Lung (tissue), 11 donors: ENCODE measurements at regions not wholly inside any gene's neighbourhood (a gene's known extent, or its start where the extent isn't known, plus 50 kb on each side); places are given as distances from the start of the nearest gene placed in this dataset.

Experiments
- ATAC-seq: fragments of 200-7000 bp; cut with Tn5 transposase; one replicate; pipeline ENCODE4 v1.9.1; 2020; ENCODE audit warnings: moderate number of reproducible peaks; ENCODE audit not compliant: insufficient read depth, low FRiP score
- DNase-seq, 3 donors: peaks; one replicate each; pipeline ENCODE4 v3.0.0-alpha.2; 2013 to 2017
- H3K27ac ChIP-seq, 2 donors: one replicate each; pipeline ENCODE4 v1.5.1; 2013; ENCODE audit warnings: mild to moderate bottlenecking in 2 of 2, moderate library complexity in 2 of 2, control low read depth in 1 of 2, inconsistent platforms in 1 of 2, low read depth in 1 of 2, low read length in 1 of 2
- H3K27me3 ChIP-seq, 3 donors: one replicate each; pipeline ENCODE4 v1.5.1; 2013; ENCODE audit warnings: low read length in 2 of 3; ENCODE audit not compliant: control insufficient read depth in 3 of 3, insufficient read depth in 3 of 3
- H3K36me3 ChIP-seq, 4 donors: one replicate each; pipeline ENCODE4 v1.5.1; 2013; ENCODE audit warnings: low read length in 4 of 4, mild to moderate bottlenecking in 1 of 4, moderate library complexity in 1 of 4; ENCODE audit not compliant: control insufficient read depth in 4 of 4, insufficient read depth in 4 of 4
- H3K4me1 ChIP-seq, 5 donors: one replicate each; pipeline ENCODE4 v1.5.1; 2013; ENCODE audit warnings: low read length in 5 of 5, mild to moderate bottlenecking in 2 of 5, moderate library complexity in 1 of 5; ENCODE audit not compliant: control insufficient read depth in 5 of 5, insufficient read depth in 5 of 5
- H3K4me3 ChIP-seq: one replicate; pipeline ENCODE4 v1.5.1; 2013; ENCODE audit warnings: mild to moderate bottlenecking, control low read depth, moderate library complexity
- H3K9ac ChIP-seq, 2 donors: one replicate each; pipeline ENCODE4 v1.5.1; 2013; ENCODE audit warnings: low read length in 2 of 2, control low read depth in 1 of 2; ENCODE audit not compliant: insufficient read depth in 1 of 2
- H3K9me3 ChIP-seq, 4 donors: one replicate each; pipeline ENCODE4 v1.5.1; 2013; ENCODE audit warnings: low read length in 3 of 4, mild to moderate bottlenecking in 1 of 4, moderate library complexity in 1 of 4; ENCODE audit not compliant: control insufficient read depth in 4 of 4, insufficient read depth in 3 of 4
- WGBS, 2 donors: extraction: QIAGEN DNeasy Blood & Tissue Kit; methylation state at CpG; one replicate each; pipeline ENCODE4 v1.1.7; 2013; 5-methylcytosine and 5-hydroxymethylcytosine counted together
- TF ChIP-seq, protein P1 (sequence below): IDR thresholded peaks from 2 replicates; pipeline ENCODE4 v1.5.1; 2012; ENCODE audit warnings: mild to moderate bottlenecking; ENCODE audit errors: control extremely low read depth, extremely low read depth
- donor health status: control.
- donor health status: control.
- donor health status: Bipolar disorder and iron deficiency.
- donor health status: healthy.
- donor health status: DM: yes; HTN: yes; CAD: no.

DNA sequence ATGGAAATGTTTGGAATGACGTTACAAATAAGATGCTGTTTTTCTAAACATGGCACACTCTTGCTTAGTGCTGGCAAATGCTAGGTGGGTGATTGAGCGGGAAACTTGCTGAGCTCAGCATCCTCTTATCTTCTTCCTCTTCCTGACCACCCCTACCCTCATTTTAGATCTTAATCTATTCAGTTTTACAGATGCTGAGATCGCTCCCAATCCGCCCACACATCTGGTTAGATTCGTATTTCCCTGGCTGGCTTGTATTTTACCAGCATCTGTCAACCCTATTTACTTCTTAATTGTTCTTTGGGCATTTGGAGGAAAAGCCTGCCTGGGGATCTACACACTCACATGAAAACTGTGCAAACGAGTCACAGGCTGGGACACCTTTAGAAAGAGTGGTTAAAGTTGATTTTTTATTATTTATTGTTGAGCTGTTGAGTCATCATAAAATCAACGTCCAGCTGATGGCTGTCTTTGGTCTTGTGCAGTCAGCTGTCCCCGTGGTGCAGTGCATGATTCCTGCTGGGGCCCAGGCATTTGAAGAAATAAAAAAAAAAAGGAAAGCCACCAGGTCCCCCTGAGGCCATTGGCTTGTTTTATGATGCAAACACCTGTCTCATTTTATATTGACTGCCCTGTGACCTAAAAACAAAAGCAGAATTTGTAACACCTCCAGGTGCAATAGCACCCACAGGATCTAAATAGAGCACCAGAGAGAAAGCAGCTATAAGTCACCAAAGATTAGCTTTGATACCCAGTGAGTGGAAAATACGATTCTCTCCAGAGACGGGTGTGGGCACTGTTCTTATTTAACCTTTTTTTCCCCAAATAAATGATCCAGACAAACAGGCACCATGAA lies 258.6 kb downstream of the HS3ST3B1 start:
- H3K4me1 ChIP-seq, result no peaks in the 10 kb centered on the region
- ATAC-seq (no peak), DNase-seq (no peak)
- WGBS, 2 donors, result 30 to 59% methylated on average over 10 of the region's 10 CpGs
- no peaks in the 10 kb centered on the region for H3K27me3 ChIP-seq
- H3K36me3 ChIP-seq, result no peaks in the 10 kb centered on the region
- no peaks in the 10 kb centered on the region for H3K9me3 ChIP-seq
- H3K9ac ChIP-seq, result no peak overlapping the region
- H3K4me3 ChIP-seq, result no peak overlapping the region
- H3K27ac ChIP-seq, result no peak overlapping the region
- TF ChIP-seq, protein P1, sequence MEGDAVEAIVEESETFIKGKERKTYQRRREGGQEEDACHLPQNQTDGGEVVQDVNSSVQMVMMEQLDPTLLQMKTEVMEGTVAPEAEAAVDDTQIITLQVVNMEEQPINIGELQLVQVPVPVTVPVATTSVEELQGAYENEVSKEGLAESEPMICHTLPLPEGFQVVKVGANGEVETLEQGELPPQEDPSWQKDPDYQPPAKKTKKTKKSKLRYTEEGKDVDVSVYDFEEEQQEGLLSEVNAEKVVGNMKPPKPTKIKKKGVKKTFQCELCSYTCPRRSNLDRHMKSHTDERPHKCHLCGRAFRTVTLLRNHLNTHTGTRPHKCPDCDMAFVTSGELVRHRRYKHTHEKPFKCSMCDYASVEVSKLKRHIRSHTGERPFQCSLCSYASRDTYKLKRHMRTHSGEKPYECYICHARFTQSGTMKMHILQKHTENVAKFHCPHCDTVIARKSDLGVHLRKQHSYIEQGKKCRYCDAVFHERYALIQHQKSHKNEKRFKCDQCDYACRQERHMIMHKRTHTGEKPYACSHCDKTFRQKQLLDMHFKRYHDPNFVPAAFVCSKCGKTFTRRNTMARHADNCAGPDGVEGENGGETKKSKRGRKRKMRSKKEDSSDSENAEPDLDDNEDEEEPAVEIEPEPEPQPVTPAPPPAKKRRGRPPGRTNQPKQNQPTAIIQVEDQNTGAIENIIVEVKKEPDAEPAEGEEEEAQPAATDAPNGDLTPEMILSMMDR, result no peak

DNA sequence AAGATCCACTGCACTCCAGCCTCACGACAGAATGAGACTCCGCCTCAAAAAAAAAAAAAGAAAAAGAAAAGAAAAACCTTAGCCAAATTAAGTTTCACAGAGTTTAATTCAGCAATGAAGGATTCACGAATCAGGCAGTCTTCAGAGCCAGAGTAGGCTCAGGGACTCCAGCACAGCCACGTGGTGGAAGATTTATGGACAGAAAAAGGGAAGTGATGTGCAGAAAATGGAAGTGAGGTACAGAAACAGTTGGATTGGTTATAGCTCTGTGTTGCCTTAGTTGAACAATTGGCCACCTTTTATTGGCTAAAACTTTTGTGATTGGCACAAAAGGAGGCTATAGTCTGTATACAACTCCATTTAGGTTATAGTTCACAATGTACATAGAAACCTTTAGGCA lies 256.6 kb downstream of the HS3ST3B1 start:
- TF ChIP-seq, protein P1, result no peak
- WGBS, 2 donors, result 37 to 53% methylated on average over 4 of the region's 4 CpGs
- ATAC-seq (no peak), DNase-seq (no peak)
- no peak overlapping the region for H3K9ac ChIP-seq
- H3K4me1 ChIP-seq, result no peaks in the 10 kb centered on the region
- no peak overlapping the region for H3K27ac ChIP-seq
- H3K4me3 ChIP-seq, result no peak overlapping the region
- H3K36me3 ChIP-seq, result no peaks in the 10 kb centered on the region
- no peaks in the 10 kb centered on the region for H3K27me3 ChIP-seq
- no peaks in the 10 kb centered on the region for H3K9me3 ChIP-seq

DNA sequence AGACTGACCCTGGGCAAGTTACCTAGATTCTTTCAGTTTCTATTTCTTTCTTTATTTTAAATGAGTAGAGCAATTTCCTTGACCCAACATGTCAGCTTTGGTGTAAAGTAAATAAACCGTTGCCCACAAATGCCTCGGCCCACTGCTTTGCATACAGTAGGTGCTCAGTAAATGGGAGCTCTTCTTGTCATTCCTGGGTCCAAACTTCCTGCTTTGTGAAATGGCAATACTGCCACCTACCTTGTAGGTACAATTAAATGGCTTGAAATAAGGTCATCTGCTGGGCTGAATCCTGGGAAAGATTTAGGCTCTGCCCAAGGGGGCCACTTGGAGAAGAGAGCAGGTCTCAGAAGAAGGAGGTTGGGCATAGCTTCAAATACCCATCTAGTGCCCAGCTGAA lies 253.0 kb downstream of the HS3ST3B1 start:
- H3K27me3 ChIP-seq, result no peaks in the 10 kb centered on the region
- no peaks in the 10 kb centered on the region for H3K9me3 ChIP-seq
- DNase-seq, result no peak
- H3K27ac ChIP-seq, result no peak overlapping the region
- no peaks in the 10 kb centered on the region for H3K36me3 ChIP-seq
- no peak overlapping the region for H3K4me3 ChIP-seq
- TF ChIP-seq, protein P1, result no peak
- no peaks in the 10 kb centered on the region for H3K4me1 ChIP-seq
- WGBS, 2 donors, result 67 to 89% methylated on average over 2 of the region's 2 CpGs
- no peak overlapping the region for H3K9ac ChIP-seq
- ATAC-seq, result no peak
